ENCODE measurements at regions not wholly inside any gene's neighbourhood (a gene's known extent, or its start where the extent isn't known, plus 50 kb on each side); places are given as distances from the start of the nearest gene placed in this dataset.
A peak's percentile ranks its signal among the peaks of the same experiment; 100 is the strongest.

DNA sequence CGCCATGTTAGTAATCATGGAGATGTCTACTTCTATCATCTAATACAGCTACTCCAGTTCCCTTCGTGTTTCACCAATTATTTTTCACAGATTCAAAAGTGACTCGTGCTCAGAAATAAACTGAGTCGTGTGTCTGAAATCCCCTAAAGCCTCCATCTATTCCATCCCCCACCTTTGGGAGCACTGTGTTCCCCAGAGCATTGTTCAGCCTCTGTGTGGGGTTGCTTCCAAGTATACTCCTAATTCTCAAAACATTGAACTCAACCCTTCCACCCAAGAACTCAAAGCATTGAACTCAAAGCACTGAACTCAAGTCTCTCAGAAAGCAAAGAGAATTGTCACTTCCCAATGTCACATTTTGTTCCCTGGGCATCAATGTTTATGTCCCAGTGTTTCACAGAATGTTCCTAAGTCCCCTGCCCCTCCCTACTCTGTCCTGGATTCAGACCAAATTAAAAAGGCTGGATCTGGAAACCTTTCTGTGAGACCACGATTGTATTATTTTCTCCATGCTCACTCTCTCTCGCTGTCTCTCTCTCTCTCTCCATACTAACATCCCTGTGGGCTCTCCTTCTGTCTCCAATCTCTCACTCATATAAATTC is 138.5 kb upstream of the QRFPR start:
- no peak for DNase-seq (ENCODE audit: low read depth)

DNA sequence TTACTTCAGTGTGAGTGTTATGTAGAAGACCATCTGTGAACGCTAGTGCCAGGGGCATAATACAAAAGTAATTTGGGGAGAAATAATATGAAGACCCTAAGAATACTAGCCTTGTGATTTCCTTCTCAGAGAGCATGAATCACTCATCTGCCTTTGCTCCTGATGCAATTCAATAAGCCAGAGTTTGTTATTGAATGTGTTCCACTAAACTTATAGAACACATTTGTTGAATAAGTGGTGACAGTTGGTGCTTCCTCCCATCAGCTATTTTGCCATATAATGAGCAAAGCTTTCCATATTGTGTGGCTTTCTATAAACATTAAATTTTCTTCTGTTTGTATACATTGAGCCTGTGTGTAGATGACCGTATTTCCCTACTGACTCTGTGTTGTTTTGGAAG is 136.4 kb upstream of the QRFPR start:
- no peak for DNase-seq (ENCODE audit: low read depth)

DNA sequence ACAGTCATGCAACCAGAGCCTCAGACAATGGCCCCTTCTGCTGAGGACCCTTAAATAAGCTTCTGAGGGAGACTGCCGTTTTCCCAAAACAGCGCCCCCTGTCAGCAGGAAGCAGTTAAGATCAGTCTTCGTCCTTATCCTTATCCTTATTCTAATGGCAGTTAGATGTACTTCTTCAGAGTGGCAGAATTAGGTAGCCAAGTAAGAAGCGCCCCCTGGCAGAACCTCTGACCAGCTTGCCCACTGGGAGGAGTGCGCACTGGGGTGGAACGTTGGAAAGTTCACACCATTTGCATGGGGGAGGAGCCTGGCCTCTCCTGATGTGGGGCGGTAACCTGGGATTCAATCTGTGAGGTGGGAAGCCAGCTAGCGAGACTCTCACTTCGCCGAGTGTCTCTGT is 133.6 kb upstream of the QRFPR start:
- DNase-seq (ENCODE audit: low read depth), result no peak

DNA sequence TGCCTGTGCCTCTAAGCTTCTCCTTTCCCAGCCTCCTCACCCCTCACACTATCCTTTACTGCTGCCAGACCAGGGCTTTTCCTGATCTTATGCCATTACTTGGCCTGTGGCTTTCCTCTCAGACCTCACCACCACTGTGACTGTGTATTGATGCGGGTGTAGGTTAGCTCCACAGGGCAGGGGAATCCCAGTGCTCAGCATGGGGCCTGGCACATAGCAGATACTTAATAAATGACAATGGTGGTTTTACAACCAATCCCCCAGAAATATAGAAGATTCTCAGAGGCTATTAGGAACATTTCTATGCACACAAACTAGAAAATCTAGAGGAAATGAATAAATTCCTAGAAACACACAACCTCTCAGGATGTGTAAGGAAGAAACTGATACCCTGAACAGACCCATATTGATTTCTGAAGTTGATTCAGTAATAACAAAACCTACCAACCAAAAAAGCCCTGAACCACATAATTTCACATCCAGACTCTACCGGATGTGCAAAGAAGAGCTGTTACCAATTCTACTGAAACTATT is 129.6 kb upstream of the QRFPR start:
- DNase-seq (ENCODE audit: low read depth), result no peak

DNA sequence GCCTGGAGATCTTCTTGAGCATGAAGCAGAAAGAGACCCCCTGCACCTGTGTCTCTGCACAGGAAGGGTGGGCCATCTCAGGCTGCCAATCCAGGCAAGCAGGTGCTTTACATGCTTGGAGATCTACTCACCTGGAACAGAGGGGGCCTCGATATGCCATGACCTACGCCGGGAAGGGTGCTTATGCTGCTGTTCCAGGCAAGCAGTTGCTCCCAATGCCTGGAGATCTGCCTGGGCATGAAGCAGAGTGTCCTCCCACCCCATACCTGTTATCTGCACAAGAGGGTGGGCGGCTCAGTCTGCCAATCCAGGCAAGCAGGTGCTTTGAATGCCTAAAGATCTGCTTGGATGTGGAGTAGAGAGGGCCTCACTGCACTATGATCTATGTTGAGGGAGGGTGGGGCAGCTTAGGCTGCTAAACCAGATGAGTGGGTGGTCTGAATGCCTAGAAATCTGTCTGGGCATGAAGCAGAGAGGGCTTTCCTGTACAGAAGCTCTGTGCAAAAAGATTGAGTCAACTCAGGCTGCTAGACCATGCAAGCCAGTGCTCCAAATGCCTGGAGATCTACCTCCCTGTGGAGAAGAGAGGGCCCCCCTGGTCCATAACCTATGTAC is 104.5 kb upstream of the QRFPR start:
- DNase-seq (ENCODE audit: low read depth), result no peak

DNA sequence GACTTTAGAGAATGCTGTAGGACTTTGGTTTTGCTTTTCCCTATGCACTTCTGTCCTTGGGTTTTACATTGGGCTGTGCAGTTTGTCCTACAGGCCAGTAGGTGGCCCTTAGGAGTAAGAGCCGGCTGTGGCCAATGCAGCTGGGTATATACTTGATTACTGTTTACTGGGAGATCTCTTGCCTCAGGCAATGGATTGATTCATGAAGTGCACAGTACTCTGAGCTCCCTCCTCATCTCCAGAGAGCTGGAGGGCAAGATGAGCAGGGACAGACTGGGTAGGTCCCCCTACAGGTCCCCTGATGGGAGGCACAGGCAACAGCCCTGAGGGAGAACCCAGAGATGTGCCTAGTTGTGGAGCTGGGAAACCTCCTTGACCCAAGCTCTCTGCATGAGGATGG is 103.8 kb upstream of the QRFPR start:
- DNase-seq (ENCODE audit: low read depth), result peak; percentile 38

DNA sequence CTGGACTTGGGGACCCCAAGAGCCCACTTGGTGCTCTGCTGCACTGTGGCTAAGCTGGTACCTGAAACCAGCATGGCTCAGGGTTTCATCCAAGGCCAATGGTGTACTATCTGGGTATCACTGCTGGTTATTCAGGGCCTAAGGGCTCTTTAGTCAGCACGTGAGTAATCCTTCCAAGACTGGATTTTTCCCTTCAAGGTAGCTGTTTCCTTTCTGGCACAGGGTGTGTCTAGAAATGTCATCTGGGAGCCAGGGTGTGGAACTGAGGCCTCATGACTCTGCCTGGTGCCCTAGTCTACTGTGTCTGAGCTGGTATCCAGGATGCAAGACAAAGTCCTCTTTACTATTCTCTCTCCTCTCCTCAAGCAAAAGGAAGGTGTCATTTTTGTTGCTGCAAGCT is 99.0 kb upstream of the QRFPR start:
- DNase-seq (ENCODE audit: low read depth), result no peak

DNA sequence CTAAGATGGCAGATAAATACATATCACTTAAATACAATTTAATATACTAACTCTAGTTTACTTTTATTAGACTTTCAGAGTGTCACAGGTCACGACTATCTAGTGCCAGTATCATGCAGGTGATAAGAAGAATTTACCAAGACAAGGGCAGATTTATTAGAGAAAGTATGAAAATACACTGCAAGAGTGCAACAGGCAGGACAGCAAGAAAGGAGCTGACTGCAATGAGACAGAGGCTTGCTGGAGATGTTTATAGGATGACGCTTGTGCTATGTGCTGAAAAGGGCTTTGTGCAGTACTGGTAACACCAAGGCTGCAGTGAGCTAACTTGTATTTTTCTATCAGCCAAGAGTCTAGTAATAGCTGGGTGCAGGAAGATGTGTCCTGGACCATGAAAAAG is 96.7 kb upstream of the QRFPR start:
- no peak for DNase-seq (ENCODE audit: low read depth)

DNA sequence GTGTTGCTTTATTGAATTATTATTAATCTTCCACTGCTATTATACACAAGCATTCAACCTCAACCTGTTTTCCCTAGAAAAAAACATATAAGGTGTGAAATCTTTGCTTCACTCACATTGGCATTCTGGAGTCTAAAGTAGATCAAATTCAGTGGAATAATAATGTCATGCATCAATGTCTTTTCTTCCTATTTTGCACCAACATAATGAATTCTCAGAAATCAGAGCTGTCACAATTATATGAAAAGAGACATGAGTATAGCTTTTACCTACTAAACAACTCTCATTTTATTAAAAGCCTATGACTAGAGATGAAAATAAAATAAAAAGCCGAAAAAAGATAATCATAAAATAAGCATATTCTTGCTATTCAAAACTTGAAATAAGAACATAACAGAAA is 96.3 kb upstream of the QRFPR start:
- no peak for DNase-seq (ENCODE audit: low read depth)

DNA sequence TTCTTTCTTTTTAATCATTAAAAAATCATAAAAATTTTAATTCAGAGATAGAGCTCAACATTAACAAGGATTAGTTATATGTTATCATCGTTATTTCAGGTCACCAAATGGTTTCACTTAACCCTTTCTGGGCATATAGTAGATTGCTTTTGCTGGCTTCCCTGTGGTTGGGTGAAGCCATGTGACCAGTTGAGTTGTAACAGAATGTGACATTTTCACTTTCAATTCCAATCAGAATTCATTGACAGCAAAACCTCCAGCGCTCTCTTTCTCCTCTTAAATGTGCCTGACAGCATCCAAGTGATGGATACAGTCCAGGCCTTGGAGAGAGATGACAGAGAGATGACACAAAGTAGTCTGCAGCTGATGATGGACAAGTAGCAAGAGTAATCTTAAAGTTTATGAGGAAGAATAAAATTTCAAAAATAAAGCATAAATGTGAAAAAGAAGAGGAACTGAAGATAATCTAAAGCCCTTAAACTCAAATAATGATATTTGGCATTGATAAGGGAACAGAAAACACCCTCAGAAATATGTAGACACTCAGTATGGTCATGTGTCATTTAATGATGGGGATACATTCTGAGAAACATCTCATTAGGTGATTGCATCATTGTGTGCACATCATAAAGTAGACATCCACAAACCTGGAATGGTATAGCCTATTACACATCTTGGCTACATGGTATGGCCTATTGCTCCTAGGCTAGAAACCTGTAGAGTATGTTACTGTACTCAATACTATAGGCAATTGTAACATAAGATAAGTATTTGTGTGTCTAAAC is 92.3 kb upstream of the QRFPR start:
- no peak for DNase-seq (ENCODE audit: low read depth)

DNA sequence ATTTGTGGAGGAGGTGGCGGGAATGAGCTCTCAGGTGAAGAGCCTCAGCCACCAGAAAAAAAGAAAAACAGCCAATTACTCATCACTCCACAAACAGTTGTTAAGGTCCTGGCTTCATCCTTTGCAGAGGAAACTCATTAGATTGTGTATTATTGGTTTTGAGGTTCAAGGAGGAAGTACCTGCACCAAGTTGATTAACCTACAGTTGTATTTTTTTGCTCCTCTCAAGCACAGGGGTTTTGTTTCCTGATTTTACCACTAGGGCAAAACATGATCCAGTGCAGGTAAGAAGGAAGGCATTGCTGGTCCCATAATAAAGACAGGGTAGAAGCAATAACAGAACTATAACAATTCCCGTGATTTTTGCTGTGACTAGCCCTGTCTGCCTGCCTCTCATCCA is 84.0 kb upstream of the QRFPR start:
- DNase-seq (ENCODE audit: low read depth), result no peak

DNA sequence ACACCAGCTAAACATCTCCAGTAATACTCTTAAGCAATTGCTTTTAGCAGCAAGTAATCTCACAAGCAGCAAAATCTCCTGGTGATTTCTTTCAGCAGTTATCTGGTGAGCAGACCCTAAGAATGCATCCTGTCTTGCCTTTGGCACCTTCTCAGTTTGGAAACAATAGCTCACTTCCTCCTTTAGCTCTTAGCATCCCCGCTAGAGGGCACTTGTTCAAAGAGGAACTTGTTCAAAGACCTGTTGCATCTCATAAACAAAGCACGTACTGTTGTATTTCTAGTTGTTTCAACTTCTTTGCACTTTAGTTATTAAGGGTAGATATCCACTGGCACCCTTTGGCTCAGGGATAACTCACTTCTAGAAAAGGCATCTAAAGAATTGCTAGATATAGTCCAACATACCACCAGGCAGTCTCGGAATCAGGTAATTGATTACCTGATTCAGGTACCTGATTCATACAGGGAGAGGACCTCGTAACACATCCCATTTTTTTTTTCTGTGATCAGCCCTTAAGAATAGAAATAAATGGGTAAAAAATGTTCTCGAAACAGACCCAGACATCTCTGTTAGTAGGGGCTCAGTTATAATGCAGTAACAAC is 81.9 kb upstream of the QRFPR start:
- peak; percentile 54 for DNase-seq (ENCODE audit: low read depth)

DNA sequence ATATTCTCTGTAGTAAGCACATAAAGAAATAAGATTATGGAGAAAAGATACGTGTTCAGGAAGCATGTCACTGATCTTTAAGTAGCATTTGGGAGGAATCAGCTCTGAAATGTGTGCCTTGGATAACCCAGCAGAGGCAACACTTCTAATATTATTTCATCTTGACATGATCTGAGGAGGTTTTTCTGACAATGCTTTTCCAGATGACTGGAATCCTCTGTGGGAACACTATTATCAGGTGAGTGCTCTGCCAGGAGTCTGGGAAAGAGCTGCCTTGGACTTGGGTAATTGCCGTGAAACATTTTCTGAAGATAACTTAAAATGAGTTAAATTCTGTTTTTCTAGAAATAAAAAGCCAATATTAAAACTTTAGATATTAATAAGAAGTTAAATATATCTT is 78.2 kb upstream of the QRFPR start:
- DNase-seq (ENCODE audit: low read depth), result no peak

DNA sequence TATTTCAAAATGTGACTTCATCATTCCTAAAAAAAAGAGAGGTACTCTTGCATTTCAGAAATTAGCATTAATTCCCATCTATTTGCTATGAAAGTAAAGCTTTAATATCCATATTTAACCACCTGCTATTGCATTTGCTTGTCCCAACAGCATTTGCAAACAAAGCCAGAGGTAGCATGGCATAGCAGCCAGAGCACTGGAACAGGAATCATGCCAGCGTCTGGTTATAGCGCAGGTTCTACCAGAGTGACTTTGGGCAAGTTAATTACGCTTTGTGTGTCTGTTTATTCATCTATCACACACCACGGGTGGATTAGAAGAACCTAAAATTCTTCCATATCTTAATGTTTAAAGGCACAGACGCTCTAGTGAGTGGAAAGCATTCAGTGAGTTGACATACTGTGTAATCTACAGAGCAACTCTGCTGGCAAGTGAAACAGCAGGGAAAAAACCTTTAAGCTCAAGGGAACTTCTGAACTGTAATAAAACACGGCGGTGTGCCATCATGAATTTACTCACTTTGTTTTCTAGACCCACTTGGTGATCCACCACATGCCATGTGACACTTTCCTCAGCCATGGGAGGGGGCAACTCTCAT is 76.6 kb upstream of the QRFPR start:
- DNase-seq (ENCODE audit: low read depth), result no peak

DNA sequence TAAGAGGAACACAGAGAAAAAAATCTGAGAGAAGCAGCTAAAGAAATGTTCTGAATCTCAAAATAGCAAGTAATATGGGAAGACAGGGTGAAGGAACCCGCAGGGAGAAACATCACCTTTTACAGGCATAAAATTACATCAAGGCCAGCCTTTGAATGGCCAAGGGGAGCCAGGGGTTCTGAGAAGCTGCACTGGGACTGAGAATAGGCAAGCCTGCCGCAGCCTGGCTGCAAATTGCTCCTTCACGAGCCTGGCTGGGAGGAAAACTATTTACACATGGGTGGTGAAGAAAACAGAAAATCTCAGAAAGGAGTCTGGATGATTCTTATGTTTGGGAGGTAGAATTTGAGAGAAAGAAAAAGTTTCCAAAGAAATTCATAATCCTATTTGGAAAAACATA is 74.5 kb upstream of the QRFPR start:
- no peak for DNase-seq (ENCODE audit: low read depth)

DNA sequence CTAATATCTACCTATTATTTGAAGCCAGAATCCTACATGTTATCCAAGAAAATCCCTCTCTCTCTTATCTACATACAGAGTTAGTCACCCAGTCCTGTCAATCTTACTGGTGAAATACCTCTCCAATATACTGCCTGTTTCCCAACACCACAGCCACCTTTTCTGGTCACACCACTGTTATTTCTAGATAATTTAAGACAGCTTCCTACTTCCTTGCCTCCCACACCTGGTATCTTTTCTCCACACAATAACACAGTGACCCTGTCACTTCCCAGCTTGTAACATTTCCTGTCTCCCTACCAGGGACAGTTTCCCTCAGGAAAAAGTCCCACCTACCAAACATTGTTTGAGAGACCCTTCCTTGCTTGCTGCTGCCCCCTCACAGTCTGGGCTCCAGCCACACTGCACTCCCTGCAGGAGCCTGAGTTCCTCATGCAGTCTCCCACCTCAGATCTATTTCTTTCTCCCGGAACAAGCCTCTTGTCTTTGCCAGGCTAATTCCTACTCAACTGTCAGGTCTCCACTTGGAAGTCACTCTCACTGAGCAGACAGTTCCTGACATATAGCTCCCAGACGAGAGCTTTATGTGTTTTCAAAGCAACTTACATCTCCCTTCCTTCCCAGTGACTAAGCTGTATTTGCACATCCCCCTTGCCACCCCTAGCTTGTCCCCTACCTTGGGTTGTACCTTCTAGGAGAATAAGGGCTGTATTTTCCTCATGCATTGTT is 73.6 kb upstream of the QRFPR start:
- DNase-seq (ENCODE audit: low read depth), result no peak

DNA sequence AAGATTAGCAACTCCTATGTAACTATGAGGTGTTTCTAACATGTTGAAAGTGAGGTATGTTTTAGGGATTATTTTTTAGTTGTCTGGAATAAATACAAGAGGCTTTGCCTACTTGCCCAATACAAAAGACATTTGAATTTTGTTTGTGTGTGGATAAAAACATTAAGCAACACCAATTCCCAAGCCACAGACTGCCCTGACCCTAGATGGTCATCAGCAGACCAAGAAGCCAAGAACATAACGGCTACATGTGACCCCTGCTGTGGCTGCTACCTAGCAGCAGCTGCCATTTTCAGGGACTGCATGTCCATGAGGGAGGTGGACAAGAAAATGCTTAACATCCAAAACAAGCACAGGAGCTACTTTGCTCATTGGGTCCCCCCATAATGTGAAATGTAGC is 70.5 kb upstream of the QRFPR start:
- DNase-seq (ENCODE audit: low read depth), result no peak

DNA sequence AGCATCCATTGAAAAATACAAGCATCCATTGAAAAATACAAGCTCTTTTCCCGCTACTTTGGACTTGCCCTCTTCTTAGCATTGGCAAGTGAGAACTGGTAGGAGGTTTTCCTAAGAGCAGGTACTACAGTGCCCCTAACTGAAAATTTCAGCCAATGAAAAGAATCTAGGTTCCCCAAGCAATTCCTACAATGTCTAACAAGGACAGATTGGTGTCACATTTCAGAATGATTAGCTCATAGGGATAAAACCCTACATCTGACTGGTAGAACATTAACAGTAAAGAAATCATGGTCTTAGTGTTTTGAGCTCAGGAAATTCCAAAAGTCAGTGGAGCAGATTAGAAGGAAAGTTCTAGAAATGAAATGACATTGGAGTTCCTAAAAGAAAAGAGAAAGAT is 68.6 kb upstream of the QRFPR start:
- DNase-seq (ENCODE audit: low read depth), result no peak

DNA sequence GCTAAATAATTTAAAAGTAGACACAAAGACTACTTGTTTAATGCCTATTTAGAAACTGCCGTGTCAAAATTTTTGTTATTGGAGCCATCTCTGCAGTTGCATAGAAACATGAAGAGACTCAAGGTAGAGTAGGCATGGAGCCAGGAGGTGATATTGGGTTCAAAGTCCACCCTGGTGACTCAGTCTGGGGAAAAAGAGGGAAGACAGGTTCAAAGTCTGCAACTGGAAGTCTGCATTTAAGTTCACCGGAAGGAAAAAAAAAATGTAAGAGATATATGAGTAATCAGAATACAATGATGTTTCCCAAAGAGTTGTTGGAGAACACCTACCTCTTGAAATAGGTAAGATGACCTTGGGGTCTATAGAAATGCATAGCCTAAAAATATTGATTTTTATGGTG is 67.4 kb upstream of the QRFPR start:
- no peak for DNase-seq (ENCODE audit: low read depth)

DNA sequence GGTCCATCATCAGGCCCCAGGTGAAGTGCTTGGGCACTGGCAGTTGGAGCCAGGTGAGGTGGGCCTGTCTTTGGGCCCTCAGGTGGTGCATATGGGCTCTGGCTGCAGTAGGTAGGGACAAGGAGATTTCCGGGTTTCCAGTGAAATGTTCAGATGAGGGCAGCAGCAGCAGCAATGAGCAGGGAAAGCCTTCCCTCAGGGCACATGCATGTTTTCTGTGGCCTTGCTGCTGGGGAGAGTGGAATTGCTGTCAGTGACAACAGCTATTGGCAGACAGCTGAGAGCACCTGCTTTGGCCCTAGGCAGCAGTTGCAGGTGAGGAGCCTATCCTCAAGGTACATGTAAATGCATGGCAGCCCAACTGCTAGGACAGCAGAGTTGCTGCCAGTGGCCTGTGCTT is 58.9 kb upstream of the QRFPR start:
- DNase-seq (ENCODE audit: low read depth), result no peak

Measured in stromal cell of bone marrow (primary cell).